MM.1S (cell line): ENCODE measurements at regions not wholly inside any gene's neighbourhood (a gene's known extent, or its start where the extent isn't known, plus 50 kb on each side); places are given as distances from the start of the nearest gene placed in this dataset.

Experiments used
- EZH2 ChIP-seq: fragments of 300-600 bp; sonication (generic); optimal IDR thresholded peaks from 2 replicates; pipeline ENCODE3; 2017; ENCODE audit warnings: low read depth, mild to moderate bottlenecking, antibody characterized with exemption, low read length, mixed read lengths
- EZH2phosphoT487 ChIP-seq: fragments of 300-600 bp; sonication (generic); IDR thresholded peaks from 2 replicates; pipeline ENCODE4 v1.6.1; 2018; ENCODE audit warnings: antibody characterized with exemption, low read length
- TF ChIP-seq, protein P1 (sequence below): fragments of 300-600 bp; sonication (generic); IDR thresholded peaks from 2 replicates; pipeline ENCODE4 v1.5.1; 2016; ENCODE audit warnings: antibody characterized with exemption, low read length, mixed read lengths

DNA sequence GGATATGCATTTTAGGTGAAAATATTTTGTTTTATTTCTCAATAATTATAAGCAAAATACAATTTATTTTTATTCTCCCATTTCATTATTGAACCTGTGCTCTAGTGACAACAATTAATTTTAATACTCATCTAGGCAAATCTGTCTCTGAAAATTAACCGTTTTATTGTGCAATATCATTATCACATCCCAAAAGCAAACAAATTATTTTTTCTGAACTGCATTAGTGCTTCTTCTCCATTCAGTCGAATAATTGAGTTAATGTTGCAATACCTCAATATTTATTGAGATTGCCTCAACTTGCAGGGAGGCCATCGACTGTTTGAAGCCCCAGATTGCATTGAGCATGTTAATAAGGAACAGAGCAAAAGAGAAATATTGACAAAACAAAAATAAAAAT lies 303.2 kb upstream of the LRFN5 start:
- TF ChIP-seq EZH2 (no peak), EZH2phosphoT487 (no peak)
- TF ChIP-seq, protein P1, sequence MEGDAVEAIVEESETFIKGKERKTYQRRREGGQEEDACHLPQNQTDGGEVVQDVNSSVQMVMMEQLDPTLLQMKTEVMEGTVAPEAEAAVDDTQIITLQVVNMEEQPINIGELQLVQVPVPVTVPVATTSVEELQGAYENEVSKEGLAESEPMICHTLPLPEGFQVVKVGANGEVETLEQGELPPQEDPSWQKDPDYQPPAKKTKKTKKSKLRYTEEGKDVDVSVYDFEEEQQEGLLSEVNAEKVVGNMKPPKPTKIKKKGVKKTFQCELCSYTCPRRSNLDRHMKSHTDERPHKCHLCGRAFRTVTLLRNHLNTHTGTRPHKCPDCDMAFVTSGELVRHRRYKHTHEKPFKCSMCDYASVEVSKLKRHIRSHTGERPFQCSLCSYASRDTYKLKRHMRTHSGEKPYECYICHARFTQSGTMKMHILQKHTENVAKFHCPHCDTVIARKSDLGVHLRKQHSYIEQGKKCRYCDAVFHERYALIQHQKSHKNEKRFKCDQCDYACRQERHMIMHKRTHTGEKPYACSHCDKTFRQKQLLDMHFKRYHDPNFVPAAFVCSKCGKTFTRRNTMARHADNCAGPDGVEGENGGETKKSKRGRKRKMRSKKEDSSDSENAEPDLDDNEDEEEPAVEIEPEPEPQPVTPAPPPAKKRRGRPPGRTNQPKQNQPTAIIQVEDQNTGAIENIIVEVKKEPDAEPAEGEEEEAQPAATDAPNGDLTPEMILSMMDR, result no peak
